T-helper 2 cell (primary cell): ENCODE measurements at regions not wholly inside any gene's neighbourhood (a gene's known extent, or its start where the extent isn't known, plus 50 kb on each side); places are given as distances from the start of the nearest gene placed in this dataset.

ENCODE experiments used
- DNase-seq, 5 experiments: peaks; one replicate each; pipeline versions ENCODE4 v3.0.0 to v3.0.0-alpha.2; 2012 to 2022

GRCh38 chr21:17976691-17977090 is 157.5 kb upstream of the C21orf91 start:
- no peak for DNase-seq

GRCh38 chr21:17976139-17976538 is 157.0 kb upstream of the C21orf91 start:
- DNase-seq: no peak

- no peak for DNase-seq
These were observed 148.2 kb upstream of the C21orf91 start for GRCh38 chr21:17967319-17967718.

- no peak for DNase-seq
These were observed 145.6 kb upstream of the C21orf91 start for GRCh38 chr21:17964716-17965115.

GRCh38 chr21:17964199-17964598 is 145.0 kb upstream of the C21orf91 start:
- no peak for DNase-seq

- DNase-seq: no peak
These were observed 131.4 kb upstream of the C21orf91 start for GRCh38 chr21:17950591-17950990.

- no peak for DNase-seq
These were observed 130.3 kb upstream of the C21orf91 start for GRCh38 chr21:17949421-17949820.

GRCh38 chr21:17947531-17947930 is 128.4 kb upstream of the C21orf91 start:
- no peak for DNase-seq

GRCh38 chr21:17931080-17931479 is 111.9 kb upstream of the C21orf91 start:
- peak in 1 of 5 experiments; percentile 22 for DNase-seq

GRCh38 chr21:17930093-17930492 is 110.9 kb upstream of the C21orf91 start:
- DNase-seq: no peak

- no peak for DNase-seq
These were observed 110.4 kb upstream of the C21orf91 start for GRCh38 chr21:17929510-17929909.

- DNase-seq: peak in 1 of 5 experiments; percentile 3
These were observed 106.7 kb upstream of the C21orf91 start for GRCh38 chr21:17925899-17926298.

- peak in 3 of 5 experiments; percentile 12 to 59 (median 16) for DNase-seq
These were observed 105.9 kb upstream of the C21orf91 start for GRCh38 chr21:17925000-17925610.

- DNase-seq: no peak
These were observed 102.7 kb upstream of the C21orf91 start for GRCh38 chr21:17921579-17922530.

GRCh38 chr21:17915976-17916375 is 96.8 kb upstream of the C21orf91 start:
- DNase-seq: no peak

- no peak for DNase-seq
These were observed 92.5 kb upstream of the C21orf91 start for GRCh38 chr21:17911628-17912027.

- DNase-seq: no peak
These were observed 84.9 kb upstream of the C21orf91 start for GRCh38 chr21:17903929-17904639.

GRCh38 chr21:17903029-17903806 is 84.1 kb upstream of the C21orf91 start:
- peak in 2 of 5 experiments; percentile 20 to 49 for DNase-seq

GRCh38 chr21:17901458-17902079 is 82.4 kb upstream of the C21orf91 start:
- DNase-seq: no peak

- no peak for DNase-seq
These were observed 81.8 kb upstream of the C21orf91 start for GRCh38 chr21:17900990-17901385.

- DNase-seq: peak in 1 of 5 experiments; percentile 7
These were observed 81.3 kb upstream of the C21orf91 start for GRCh38 chr21:17900281-17900989.
